AG08396 (cell line): ENCODE measurements at regions not wholly inside any gene's neighbourhood (a gene's known extent, or its start where the extent isn't known, plus 50 kb on each side); places are given as distances from the start of the nearest gene placed in this dataset.
"Not testable (repeated sequence)": the region's sequence is repeated elsewhere in the genome, so short reads cannot be mapped to it uniquely, and the experiment has no call there.

ENCODE experiments used
- DNase-seq: peaks from one replicate; pipeline ENCODE4 v3.0.0; 2012; ENCODE audit warnings: low spot score, mixed read lengths

DNA sequence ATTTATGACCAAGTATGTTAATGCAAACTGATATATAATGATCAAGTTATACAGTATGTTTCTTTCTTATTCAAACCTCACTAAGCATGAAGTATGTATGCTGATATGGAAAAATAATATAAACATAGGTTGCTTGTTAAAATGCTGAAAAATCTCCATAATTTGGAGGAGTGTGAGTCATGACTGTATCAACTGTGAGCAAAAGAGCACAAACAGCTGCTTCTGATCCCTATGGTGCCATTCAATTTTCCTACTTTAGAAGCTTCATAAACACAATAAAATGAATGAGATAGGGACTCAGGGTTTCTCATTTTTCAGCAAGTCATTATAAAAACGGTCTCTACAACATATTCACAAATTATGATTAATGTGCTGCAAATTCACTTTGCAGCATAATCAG, 129.9 kb upstream of the TFPI start:
- no peak for DNase-seq

DNA sequence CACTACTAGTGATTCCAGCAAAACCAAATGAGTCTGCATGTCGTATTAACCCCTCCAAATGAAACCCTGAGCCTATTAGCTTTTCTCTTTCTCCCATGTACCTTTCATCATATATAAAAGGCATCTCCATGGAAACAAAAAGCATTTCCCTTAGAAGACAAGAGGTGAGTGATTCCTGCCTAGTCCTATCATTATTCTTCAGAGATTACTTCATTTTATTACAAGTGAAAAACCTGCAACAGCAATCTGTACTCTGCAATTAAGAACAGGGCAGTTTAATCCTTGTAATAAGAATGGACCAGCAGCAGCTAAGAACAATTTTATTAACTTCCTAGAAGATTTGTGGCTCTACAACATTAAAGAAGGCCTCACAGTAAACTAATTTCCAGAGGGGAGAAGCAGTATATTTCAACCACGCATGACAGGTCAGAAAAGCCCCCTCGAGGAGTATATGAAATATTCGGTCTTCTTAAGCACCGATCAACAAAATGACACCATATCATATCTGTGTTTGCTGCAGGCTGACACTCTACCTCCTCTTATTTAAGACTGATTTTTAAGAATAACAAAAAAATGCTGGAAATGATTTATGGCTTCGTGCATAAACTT, 132.3 kb upstream of the TFPI start:
- no peak for DNase-seq

DNA sequence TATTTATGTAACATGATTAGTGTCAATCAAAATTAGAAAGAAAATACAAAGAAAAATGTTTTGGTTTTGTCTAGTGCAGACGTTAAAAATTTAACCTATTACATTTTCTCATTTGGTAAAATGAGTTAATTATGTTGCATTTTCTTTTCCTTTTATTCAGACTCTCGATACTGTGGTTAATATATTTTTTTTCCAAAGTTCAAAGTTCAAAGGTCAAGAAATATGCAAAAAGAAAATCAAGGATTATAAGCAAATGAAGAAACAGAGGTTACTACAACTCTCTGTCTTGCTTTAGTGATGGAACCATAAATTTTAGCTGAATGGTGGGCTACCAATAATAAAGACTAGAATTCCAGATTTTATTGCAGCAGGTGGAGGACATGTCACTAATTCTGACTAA, 133.3 kb upstream of the TFPI start:
- DNase-seq = no peak

DNA sequence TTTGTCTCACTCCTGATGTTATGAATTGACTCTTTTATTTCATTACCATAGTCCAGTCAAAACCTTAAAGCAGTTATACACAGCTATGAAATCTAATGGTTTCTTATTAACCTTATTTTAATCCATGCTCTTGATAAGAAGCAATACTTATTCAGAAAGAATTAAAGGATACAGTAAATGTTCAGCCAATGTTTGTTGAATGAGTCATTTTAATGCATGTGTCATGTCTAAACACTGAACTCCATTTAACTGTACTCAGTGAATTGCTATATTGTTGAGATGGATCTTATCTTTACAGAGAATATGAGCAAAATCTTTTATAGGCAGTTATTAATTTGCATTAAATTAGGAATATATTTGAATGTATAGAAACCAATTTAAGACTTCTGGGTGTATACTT, 135.1 kb upstream of the TFPI start:
- peak; percentile 7 for DNase-seq

DNA sequence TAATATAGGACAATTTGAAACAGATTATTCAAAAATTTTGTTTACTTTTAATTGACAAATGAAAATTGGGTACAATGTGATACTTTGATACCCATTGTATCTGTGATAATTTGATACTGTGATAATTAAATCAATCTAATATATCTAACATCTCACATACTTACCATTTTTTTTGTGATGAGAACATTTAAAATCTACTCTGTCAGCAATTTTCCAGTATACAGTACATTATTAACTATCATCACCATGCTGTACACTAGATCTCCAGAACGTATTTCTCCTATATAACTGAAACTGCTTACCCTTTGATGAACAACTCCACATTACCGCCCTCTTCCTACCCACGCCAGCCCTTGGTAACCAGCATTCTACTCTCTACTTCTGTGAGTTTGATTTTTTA, 139.7 kb upstream of the TFPI start:
- DNase-seq = no peak

DNA sequence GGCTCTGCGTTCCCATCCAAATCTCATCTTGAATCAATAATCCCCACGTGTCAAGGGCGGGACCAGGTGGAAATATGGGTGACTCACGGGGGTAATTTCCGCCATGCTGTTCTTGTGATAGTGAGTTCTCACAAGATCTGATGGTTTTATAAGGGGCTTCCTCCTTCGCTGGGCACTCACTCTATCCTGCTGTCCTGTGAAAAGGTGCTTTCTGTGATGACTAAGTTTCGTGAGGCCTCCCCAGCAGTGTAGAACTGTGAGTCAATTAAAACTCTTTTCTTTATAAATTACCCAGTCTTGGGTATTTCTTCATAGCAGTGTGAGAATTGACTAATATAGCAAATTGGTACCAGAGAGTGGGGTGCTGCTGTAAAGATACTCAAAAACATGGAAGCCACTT, 142.4 kb upstream of the TFPI start:
- not testable (repeated sequence) for DNase-seq

DNA sequence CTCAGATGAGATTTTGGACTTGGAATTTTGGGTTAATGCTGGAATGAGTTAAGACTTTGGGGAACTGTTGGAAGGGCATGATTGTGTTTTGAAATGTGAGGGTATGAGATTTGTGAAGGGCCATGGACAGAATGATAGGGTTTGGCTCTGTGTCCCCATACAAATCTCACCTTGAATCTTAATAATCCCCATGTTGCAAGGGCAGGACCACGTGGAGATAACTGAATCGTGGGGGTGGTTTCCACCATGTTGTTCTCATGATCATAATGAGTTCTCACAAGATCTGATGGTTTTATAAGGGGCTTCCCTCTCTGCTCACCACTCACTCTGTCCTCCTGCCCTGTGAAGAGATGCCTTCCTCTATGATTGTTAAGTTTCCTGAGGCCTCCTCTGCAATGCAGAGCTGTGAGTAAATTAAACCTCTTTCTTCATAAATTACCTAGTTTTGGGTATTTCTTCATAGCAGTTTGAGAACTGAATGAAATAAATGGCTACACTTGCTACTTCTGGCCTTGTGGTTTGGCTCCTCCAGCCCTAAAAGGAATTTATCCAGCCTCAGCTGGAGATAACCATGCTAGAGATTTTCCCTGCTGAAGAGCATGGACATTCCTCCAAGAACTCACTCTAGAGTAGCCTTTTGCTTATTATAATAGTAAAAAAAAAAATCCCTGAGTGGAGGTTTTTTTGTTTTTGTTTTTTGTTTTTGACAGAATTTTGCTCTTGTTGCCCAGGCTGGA, 144.3 kb upstream of the TFPI start:
- DNase-seq = no peak

DNA sequence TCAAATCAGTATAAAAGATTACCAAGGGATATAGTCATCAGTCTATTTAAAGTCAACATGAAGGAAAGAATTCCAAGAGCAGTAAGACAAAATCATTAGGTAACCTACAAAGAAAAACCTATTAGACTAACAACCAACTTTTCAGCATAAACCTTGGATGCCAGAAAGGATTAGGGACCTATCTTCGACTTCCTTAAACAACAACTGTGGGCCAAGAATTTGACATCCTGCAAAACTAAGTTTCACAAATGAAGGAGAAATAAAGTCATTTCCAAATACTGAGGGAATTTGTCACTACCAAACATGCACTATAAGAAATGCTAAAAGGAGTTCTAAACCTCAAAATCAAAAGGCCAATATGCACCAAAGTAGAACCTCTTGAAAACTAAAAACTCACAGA, 147.9 kb upstream of the TFPI start:
- DNase-seq = no peak

DNA sequence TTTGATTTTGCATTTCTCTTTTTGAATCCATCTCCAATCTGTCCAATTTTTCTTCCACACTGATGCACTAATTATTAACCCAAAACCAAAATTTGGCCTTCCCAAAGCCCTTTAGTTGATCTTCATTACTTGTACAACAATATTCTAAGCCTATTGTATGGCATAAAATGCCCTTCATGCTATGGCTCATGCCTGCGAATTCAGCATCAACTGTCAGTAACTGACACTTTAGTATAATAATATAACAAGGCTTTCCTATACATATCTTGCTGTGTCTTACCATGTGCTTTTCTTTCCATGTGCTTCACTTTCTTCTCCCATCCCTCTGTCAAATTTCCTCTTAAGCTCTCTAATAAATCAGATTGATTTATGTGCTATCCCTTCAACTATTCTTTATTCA, 154.0 kb upstream of the TFPI start:
- DNase-seq = no peak

DNA sequence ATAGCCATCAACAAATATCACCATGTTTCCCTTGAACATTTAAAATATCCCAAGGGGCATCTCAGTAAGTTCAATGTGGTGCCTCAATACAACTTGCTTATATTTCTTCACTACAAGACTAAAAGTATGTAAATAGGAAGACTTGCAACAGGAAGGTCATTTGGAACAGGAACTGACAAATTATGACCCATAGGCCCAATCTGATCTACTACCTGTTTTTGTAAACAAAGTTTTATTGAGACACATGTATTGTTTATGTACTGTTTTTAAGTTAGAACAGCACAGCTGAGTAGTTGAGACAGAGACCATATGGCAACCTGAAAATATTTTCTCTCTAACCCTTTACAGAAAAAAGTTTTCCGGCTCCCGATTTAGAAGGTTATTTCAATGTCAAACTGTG, 154.8 kb upstream of the TFPI start:
- no peak for DNase-seq

DNA sequence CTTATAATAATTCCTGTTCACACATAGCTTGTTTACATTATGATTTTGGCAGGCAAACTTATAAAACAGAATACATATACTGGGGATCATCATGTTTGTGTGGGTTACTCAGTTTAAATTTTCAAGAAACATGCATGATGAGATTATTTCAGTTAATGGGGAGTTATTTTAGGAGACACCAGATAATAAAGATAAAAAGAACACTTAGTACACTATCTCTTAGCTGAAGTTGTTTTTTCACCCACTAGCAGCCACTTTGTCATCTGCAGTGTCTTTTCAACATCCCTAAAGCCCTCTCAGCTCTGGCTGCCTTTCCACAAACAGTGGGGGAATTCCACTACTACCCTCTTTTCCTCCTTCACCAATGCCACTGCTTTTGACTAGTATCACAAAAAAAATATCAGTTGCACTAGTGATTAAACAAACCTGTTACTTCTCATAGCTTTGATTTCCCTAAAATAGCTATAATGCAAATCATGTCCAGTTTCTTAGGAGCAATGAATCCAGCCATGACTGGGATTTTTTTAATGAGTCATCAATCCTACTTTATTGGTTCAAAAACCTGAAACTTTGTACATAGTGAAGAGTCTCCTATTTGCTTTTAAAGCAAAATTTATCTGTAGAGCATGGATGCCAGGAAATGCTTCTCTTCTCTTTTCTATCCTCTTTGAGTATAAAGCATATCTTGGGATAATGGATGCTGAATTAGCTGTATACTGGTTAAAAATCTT, 156.7 kb upstream of the TFPI start:
- DNase-seq = no peak

DNA sequence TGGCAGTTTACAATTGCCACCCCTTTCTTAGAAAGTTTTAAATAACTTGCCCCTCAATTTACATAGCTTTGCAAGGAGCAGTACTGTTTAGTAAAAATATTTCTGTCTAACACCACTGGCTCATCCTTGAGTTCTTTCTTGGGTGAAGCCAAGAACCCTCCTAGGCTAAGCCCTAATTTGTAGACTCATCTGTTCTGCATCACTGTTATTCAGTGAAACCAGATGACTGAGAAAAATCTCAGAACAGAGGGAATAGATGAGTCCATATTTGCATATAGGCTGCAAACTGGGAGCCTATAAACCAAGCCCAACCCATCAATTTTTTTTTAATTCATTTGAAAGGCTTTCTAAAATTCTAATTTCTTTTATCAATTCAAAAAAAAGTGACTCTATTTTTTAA, 161.4 kb upstream of the TFPI start:
- no peak for DNase-seq

DNA sequence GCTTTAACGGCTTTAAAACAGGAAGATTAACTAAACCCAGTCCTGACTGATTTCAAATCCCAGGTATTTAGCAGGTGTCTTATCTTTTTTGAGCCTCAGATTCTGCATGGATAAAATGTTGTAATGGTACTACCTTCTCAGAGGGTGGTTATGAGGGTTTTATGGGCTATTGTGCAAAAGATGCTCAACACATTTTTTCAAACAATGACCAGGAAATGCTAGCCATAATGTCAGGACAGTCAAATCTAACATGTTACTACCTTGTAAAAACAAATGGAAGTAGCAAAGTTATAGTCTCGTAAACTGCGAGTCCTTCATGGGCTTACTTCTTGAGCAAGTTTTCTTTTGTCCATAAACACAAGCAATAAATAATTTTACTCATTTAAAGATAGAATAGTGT, 162.1 kb upstream of the TFPI start:
- DNase-seq = no peak

DNA sequence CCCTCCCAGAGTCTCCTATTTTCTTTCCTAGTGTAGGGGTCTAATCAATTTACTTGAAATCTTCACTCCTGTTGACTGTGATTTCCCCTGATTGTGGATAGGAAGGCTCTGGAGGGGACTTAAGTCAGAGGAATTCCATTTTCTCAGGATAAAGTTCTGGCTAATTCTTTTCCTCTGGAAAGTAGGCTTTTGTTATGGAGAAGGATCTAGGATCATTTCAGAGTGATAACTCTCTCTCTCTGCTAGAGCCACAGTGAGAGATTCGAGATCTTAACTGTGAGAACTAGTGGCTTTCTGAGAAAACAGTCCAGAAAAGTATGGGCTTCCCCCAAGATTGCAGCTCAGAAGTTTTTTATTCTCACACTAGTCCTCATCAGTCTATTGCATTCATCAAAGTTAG, 163.9 kb upstream of the TFPI start:
- no peak for DNase-seq

DNA sequence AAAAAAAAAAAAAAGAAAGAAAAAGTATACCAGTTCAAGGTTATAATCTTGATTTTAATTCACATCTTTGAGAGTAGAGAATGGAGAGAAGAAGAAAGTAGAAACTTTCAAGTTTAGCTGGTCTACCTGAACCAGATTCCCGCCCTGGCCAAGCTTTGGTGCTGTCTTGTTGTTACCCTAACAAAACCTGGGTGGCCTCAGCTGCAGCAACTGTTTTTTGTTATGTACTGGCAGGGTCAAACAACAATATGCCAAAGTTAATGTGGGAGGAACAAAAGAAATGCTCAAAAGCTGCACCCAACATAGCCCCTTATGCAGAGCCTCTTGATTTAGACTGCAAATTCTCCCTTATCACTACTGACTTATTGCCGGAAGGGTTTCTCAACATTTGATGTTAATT, 165.3 kb upstream of the TFPI start:
- no peak for DNase-seq

DNA sequence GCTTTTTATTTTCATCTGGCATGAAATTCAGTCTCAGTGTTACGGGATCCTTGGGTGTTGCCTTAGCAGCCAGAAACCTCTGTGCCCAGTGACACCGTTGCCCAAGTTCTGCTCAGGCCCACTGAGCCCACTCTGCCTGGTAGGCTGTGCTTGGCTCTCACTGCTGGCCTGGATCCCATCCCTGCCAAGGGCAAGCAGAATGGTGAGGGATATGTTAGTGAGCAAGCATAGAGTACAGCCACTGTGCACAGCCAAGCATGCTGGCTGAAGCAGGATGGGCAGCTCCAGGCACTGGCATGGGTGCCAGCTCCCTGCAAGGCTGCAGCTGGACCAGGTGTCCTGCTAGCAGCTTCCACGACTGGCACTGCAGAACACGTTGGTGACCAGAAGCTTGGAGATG, 194.7 kb upstream of the TFPI start:
- no peak for DNase-seq

DNA sequence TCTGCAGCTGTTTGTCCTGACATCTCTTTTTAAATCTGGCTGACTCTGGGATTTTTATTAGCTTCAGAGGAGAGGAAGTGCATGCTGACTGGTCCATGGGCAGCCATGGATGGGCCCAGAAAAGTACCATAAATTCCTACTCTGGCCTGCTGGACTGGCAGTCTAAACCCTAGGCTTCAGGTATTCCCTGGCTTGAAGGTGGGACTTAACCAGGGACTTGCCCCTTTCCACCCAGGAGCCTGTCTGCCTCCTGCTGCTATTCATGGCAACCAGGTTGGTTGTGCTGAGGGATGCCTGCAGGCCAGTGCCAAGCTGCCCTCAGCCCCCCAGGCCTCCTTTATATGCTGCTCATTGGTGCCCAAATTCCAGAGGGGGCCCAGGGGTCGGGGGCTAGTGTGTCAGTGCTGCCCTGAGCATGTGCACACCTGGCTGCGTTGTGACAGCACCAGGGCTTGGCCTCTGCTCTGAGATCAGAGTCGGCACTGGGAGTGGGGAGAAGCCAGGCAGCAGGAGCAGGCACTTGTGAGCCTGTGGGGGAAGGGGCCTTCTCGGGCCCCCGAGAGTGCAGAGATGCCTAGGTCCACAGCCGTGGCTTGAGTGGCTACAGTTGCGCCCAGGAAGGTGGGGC, 195.7 kb upstream of the TFPI start:
- no peak for DNase-seq

DNA sequence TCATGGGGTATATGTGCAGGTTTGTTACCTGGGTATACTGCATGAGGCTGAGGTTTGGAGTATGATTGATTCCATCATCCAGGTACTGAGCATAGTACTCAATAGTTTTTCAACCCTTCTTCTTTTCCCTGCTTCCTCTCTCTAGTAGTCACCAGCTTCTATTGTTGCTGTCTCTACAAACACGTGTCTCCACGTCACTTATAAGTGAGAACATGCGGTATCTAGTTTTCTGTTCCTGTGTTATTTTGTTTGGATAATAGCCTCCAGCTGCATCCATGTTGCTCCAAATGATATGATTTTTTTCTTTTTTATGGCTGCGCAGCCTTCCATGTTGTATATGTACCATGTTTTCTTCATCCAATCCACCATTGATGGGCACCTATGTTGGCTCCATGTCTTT, 214.8 kb upstream of the TFPI start:
- no peak for DNase-seq

DNA sequence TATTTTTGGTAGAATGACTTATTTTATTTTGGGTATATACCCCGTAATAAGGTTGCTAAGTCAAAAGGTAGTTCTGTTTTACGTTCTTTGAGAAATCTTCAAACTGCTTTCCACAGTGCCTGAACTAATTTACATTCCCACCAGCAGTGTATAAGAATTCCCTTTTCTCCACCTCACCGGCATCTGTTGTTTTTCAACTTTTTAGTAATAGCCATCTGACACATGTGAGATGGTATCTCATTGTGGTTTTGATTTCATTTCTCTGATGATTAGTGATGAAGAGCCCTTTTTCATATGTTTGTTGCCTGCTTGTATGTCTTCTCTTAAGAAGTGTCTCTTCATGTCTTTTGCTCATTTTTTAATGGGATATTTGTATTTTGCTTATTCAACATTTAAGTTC, 215.2 kb upstream of the TFPI start:
- no peak for DNase-seq

DNA sequence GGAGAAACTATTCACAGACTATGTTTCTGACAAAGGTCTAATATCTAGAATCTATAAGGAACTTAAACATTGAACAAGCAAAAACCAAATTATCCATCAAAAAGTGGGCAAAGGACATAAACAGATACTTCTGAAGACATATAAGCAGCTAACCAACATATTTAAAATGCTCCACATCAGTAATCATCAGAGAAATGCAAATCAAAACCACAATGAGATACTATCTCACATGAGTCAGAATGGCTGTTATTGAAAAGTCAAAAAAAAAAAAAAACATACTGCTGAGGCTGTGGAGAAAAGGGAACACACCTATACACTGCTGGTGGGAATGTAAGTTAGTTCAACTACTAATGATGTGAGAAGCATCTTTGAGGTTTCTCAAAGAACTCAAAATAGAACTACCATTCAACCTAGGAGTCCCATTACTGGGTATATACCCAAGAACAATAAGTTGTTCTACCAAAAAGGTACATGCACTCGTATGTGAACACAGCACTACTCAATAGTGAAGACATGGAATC, 220.4 kb upstream of the TFPI start:
- no peak for DNase-seq

DNA sequence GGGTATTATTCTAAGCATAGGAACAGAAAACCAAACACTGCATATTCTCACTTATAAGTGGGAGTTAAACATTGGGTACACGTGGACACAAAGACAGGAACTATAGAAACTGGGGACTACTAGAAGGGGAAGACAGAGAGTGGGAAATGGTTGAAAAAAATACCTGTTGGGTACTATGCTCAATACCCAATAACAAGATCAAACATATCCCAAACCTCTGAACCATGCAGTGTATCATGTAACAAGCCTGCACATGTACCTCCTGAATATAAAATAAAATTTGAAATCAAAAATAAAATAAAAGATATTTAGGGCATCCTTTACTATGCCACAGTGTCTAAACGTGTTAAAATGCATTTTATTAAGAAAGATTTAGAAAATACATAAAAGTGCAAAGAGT, 221.0 kb upstream of the TFPI start:
- DNase-seq = no peak

DNA sequence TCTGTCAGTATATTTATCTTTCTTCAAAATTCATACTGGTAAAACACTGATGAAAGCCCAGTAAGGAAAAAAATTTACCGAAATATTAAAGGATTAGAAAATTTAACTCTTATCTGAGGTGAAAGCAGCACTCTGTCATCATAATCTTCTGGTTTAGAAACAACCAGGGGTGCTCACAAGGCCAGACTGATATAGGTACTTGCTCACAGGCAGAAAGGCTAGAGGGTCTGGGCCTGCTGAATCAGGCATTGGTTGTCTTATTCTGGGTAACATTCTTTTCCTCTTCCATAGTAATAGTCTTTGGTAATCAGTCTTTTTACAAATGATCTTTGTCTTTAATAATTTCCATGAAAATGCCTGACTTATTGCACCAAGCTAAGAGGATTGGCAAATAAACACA, 221.4 kb upstream of the TFPI start:
- no peak for DNase-seq

DNA sequence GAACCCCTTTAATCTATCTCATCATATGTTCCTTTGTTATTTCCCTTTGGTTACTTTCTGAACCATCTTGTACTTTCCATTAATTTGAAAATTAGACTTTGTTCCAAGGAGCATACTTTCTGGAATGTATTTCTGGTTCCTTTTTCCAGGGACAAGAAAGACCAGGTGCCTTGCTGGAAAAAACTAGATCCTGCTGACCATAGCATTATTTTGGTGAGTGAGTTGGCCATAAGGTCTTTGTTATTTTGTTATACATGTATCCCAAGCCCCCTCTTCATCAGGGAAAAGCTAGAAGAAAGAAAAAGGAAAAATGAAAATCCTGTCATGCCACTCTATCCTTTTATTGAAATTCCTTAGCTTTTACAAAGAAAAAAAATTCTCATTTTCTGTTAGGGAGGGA, 228.1 kb upstream of the TFPI start:
- DNase-seq = no peak
